GM19455 (cell line): ENCODE measurements at regions not wholly inside any gene's neighbourhood (a gene's known extent, or its start where the extent isn't known, plus 50 kb on each side); places are given as distances from the start of the nearest gene placed in this dataset.
A peak's percentile ranks its signal among the peaks of the same experiment; 100 is the strongest.

Experiments
- ATAC-seq: cut with Tn5 transposase; IDR thresholded peaks from one replicate; pipeline ENCODE4 v1.9.1; 2021; ENCODE audit not compliant: unreplicated experiment

DNA sequence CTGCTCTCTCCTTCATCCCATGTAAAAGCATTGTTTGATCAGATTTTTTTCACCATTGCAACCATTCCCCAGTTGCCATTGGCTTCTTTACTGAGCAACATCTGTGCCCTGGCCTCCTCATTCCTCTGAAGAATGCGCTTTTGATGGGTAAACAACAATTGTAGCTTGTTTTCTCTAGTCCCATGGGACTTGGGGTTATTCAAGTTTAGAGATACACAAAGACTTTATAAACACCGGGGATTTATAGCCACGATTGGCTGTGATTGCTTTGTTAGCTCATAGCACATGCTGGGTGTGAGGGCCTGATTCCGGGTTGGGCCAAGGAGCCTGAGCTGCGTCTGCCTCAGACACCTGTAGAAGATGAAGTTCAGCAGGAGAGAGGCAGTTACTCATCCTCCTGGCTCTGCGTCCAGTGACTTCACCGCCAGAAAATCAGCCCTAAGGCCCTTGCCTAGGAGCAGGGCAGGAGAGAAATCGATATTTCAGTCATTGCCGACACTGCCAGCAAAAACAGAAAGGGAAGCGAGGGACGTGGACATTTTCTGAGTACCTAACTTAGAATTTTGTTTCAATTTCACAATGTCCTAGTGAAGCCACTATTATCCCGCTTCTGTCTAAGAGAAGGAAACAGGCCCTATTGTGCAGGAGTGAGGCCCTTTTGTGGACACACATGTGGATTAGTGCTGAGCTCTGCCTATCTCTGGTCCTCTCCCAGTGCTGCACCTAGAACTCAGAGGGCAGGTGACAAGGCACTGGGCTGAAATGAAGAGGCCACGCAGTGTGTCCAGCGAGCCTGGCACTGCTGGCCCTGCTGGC, 159.8 kb upstream of the USP24 start:
- peak; percentile 10 for ATAC-seq

DNA sequence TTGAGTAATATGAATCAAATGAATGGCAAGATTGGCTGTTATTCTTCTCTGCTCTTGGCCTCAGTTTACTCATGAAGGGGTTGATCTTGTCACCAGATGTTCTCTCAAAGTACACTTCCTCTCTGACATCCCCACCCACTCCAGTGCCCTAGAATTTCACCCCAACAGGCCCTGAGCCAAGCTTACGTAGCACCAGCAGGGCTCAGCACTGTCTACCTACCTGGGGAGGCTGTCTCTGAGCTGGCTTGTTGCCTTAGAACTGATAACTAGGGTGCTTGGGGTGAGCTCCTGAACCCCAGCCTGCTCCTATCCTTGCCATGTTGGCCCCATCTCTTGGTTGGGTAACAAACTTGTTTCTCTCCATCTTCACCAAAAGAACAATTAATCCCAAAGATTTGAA, 159.1 kb upstream of the USP24 start:
- ATAC-seq: no peak

DNA sequence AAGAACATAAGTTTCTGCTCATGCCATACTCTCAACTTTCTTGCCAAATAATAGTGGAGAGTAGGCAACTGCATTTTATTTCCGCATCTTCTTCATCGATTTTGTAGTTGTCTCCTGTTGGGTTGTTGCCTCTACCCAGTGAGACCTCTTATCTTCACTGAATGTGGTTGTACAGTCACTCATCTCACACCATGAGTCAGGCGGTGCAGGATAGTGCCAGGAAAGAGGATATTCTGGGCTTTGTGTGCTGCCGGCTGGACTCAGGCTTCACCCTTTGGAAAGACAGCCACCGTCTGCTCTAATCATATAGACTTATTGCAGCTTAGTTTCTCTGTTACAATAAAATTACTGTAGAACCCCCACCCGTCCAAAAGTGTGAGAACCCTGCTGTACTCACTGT, 154.3 kb upstream of the USP24 start:
- no peak for ATAC-seq

DNA sequence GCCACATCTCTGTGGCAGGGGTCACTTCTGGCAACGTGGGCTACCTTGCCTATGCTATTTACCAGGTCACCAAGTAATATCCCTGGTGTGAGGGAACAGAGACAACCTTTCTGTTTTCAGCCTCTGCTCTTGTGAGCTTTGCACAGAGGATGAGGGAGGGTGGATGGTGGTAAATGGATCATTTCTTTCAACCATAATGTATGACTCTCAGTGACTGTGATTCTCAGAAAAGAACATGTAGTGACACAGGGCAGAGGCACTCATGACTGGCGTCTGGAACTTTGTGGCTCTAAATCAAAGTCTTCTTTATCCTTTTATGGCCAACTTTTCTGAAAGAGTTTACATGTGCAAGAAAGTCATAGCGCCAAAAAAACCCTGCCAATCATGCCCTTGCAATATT, 153.5 kb upstream of the USP24 start:
- ATAC-seq: no peak

DNA sequence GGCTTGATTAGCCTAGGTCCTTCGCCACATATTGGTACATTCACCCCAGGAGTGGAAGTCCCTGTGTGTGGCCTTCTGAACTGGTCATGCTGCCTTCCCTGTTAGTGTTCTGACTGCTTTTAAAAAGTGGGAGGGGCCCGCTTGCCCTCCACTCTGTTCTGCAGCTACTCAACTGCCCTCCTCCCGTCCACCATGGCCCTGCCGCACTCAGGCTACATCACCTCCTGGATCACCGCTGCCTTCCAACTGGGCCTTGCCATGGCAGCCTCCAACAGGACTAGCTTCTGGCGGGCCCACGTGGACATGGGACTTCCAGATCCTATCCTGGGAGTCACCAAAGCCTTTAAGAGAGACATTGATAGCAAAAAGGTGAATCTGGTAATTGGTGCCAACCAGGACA, 152.1 kb upstream of the USP24 start:
- no peak for ATAC-seq

DNA sequence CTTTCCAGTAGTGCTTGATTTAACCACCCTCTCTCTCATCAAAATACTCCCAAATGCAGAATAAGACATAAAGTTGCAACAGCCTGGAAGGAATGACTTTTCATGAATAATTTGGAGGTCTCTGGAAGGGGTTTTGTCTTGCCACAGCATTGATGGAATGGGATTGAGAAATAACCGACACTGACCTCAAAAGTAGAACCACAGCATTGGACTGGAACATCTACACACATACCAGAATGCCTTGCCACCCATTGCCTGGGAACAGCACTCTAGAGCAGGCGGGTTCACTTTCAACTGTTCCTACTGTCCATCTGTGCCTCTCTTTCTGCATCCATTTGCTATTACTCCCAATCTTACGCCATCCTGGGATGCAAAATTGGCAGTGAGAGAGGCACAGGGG, 149.1 kb upstream of the USP24 start:
- no peak for ATAC-seq

DNA sequence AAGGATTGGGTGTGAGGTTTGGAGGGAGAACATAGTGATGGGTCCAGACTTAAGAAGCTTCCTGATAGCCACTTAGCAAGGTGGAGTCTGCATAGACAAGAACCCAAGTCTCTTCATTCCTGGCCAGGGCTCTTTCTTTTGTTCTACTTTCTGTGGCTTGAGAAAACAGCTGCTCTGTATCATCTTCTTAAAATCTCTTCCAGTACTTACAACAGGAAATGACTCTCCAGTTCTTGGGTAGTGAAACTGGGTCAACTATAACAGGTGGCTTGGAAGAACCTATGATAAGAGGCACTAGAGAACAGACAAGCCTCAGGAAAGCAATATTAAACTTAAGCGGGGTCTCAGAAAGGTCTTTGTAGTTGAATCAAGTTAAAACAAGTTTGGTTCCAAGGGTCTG, 148.1 kb upstream of the USP24 start:
- no peak for ATAC-seq

DNA sequence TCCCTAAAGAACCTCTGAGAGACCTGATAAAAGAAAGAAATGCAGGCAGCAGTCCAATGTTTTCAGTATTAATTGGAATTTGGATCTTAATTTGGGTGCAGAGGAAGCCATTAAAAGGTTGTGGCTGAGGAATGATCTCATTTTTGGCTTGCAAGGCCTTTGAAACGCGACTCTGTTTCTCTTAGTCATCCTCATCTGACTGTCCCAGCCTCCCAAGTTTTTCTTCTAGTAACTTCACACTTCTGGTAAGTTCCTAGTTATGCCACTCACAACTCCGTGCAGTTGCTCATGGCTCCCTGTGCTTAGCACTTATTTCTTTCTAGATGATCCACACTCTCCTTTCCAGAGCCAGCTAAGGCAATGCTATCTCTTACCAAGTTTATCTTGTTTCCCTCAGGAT, 147.4 kb upstream of the USP24 start:
- no peak for ATAC-seq

DNA sequence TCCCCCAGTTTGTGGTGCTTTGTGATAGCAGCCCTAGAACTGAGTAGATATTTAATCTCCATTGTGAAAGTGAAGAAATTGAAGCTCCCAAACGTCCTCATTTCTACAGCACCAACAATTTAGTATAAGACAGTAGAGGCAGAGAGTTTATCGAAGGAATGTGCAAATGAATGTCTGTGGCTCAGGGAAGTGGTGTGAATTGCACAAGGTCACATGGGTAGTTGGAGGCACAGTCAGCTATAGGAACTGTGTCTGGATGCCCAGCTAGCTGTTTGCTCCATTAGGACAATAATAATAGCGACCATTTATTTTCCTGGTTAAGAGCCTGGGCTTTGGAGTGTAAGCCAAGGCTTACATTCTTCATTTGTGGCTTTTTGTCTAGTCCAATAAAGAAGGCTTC, 144.4 kb upstream of the USP24 start:
- ATAC-seq: no peak

DNA sequence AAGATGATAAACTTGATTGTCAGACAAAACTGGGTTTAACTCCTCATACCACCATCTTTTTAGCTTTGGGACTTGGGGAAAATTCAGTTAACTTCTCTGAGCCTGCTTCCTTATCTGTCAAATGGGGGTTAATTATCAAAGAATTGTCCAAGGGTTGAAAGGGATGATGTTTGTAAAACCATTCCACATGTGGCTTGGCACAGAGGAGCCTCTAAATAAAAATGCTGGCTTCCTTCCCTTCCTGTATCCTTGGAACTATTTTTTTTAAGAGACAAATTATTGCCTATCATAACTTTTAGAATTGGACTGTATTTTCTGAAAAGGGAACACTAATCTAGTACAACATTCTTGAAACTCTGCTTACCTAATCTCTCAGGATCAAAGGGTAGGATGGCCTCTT, 143.4 kb upstream of the USP24 start:
- ATAC-seq: no peak

DNA sequence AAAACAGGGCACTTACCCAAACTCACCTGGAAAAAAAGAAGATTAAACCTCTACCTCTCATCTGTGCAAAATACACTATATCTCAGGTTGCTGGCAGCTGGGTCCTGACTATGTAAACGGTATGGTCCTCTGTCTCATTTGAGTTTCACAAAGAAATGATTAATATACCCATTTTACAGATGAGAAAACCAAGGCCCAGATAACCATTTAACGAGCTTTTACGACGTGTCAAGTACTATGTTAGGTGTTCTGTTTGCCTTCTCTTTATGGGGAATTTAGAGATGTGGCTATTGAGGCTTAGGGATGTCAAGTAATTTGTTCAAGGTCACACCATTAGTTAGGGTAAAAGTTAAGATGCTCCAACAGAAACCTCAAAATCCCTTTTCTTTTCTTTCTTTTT, 140.4 kb upstream of the USP24 start:
- no peak for ATAC-seq

DNA sequence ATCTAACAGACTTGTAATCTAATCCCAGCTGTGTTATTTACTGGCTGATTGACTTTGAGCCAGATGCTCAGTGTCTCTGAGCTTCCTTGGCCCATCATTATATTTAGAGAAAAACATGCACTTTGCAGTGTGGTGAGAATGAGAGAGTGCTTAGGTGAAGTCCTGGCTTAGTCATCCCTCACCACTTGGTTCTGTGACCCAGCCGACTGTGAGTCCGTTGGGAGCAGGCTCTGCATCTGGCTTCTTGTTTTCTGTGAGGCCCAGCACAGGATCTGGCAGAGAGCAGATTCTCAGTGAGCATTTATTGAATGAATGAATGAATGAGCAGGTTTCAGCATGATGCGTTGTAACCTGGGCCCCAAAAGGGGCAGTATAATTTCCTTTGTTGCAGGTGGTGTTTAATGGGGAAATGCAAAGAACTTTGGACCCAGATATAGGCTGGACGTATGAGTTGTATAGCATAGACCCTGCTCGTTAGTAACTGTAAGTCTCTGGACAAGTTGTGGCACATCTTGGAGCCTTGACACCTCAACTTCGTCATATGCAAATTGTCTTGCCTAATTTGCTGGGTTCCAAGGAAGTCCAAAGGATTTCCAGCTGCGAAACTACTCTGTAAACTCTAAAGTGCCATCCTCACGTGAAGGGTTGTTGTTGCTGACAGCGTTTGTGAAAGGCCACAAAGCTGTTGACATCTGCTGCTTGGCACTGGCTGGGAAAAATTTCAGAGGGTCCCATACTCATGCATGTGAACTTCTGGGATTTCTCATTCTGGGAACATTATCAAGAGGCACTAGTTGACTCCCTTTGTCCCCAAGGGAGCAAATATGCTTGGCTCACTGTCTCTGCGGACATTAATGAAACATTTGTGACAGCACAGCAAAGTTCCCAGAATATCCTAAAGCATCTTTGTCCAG, 138.8 kb upstream of the USP24 start:
- no peak for ATAC-seq

DNA sequence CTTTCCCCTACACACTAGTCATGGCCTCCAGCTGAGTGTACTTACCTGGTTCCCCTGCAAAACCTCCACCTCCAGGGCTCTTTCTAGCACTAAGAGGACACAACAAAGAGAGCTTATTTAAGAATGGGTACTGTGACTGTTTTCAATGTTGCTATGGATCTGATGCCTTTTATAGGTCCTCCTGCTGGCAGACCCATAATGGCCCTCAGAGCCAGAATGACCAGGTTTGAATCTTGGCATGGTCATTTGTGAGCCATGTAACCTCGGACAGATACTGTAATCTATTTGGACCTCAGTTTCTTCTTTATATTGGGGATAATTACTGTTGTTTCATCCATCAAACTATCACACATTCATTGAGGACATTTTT, 137.6 kb upstream of the USP24 start:
- no peak for ATAC-seq

DNA sequence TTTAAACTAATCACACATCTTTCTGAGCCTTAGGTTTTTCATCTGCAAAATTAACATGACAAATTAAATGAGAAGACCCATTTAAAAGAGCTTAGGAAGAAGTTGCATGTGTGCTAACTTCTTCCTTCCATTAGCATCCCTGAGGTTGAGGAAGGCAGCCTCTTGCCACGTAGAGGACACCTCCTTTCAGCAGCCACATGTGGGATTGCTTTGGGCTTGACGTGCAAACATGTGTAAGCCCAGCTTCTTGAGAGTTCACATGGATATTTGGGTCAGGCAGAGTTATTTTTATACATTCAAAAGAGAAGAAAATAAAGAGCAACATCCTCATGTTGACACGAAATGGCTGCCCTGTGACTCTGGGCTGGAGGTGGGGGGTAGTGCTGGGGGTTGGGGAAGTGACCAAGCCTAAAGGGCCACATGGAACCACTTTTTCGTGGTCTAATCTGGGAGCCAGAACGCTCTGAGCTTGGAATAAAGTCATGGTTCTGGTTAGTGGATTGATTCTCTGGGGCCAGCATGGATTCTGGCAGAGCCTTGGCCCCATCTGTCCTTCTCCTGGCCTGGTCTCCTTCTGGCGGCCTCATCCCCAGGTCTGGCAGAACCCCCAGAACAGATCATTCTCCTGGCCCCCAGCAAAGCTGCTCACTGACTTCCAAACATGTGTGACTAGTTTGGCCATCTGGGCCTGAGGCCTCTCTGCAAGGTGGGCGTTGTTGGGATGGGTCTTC, 137.1 kb upstream of the USP24 start:
- no peak for ATAC-seq

DNA sequence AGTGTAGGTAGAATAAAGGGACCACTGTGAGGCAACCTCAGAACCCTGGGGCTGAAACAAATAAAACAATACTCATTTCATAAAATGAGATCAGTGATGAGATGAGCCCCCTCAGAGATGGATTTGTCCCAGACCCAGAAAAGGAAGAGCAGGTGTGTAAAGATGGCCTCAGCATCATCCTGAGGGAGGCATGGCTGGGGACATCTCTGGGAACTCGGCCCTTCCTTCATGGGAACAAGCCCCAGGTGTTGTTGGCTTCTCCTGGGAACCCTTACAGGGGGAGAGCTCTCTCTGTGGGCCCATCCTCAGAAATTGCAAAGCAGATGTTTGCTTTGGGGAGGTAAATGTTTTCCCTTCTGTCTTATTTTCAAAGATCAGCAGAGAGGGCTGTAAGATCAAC, 133.2 kb upstream of the USP24 start:
- ATAC-seq: no peak

DNA sequence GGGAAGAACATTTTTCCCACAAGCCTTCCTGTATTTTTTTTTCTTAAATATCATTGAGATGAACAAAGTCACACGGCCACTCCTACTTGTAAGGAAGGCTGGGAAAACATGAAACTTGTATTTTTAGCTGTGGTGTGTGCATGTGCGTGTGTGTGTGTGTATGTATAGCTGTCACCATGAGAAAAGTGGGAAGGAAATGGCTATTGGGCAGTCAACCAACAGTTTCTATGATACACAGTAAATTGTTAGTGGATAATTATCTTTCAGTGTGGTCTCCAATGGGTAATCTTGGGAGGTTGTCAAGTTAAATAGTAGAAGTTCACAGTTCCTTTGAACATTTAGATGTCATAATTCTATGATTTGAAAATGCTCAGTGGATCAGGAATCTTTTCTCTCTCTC, 132.7 kb upstream of the USP24 start:
- no peak for ATAC-seq

DNA sequence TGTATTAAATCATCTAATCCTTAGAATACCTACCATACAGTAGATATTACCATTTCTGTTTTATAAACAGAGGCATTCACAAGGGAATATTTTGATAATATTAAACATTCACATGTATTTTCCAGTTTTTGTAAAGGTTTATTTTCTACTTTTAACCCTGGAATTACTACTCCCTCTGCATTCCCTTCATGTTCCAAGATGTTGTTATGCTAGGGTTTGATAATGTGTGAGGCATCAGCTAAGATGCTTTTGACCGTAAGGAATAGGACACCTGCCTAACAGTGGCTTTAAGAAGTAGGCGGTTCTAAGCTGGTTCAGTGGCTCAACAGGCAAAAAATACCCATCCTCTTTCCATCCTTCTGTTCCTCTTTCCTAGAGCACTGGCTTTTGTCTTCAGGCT, 131.9 kb upstream of the USP24 start:
- ATAC-seq: no peak

DNA sequence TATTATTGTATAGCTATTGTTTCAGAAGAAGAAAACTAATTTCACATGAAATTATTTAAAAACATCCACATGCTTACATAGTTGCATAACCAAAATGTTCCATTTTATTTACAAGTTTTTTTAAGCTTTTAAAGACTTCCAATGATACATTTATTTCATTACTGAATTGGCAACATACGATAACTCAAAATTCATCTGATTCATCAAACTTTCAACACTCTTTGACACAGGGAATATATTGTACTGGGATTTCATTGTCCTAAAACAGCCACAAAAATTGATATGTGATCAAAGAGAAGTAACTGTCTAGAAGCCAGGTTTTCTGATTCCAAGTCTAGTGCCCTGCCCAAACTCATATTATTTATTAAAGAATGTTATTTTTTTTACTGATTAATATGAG, 131.4 kb upstream of the USP24 start:
- ATAC-seq: no peak

DNA sequence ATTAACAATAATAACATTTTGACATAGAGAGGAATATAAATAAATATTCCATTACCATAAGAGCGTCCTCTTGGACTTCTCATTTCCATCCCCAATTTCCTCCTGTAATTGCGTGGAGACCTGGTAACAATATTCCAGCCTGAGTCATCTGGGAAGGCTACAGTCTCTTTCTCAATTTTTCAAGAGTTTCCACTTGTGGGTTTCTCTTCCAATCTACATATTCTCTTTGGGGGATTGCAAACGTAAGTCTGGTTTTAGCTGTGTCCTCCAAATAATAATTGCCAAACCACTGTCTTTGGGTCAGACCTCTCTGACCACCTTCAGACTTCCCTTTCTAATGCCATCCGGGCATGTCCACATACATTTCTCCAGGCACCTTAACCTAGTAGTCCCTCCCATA, 124.5 kb upstream of the USP24 start:
- ATAC-seq: no peak

DNA sequence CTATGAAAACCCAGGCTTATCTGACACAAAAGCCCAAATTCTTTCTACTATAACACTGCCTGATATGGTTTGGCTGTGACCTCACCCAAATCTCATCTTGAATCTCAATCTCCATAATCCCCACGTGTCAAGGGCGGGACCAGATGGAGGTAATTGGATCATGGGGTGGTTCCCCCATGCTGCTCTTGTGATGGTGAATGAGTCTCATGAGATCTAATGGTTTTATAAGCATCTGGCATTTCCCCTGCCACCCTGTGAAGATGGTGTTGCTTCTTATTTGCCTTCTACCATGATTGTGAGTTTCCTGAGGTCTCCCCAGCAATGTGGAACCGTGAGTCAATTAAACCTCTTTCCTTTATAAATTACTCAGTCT, 123.3 kb upstream of the USP24 start:
- ATAC-seq: no peak

DNA sequence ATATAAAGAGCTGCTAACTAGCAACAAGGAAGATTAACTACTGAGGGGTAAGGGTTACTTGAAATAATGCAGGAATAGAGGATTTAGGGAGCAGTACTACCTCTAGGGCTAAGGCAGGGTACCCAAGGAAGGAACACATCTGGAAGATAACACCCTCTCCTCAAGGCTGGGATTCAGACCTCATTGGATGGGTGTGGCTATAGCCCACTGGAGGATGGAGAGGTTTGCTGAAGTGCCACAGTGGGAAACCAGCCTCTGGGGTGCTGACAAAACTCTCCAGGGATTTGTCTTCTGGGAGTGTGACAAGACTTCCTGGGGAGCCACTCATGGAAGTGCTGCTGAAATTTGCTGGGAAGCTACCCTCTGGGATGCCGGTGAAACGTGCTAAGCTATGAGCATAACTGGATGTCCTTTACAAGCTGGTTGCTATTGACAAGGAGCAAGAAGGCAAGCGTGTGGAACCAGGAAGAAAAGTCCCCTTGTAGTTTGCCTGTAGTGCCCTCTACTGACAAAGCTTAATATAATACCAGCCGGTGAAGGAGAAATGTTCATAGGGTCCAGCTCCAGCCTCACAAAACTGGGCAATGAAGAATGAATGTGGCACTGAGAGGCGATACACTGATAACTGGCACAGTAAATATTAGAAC, 122.8 kb upstream of the USP24 start:
- peak; percentile 68 for ATAC-seq
